ENCODE measurements at regions not wholly inside any gene's neighbourhood (a gene's known extent, or its start where the extent isn't known, plus 50 kb on each side); places are given as distances from the start of the nearest gene placed in this dataset.

- no peaks in the 10 kb centered on the region for H3K9me2 ChIP-seq (ENCODE audit: insufficient read depth)
- WGBS, 2 experiments (ENCODE audit: low coverage in 1 of 2, low lambda C conversion rate in 2 of 2, missing lambda C conversion rate in 2 of 2), result 47 to 49% methylated on average over 4 of the region's 4 CpGs
- in situ Hi-C loops (cut with MboI), result no loop called here
- DNase-seq, result peak; percentile 71
- no peaks in the 10 kb centered on the region for H3K79me2 ChIP-seq (ENCODE audit: insufficient read depth)
- peaks cover 20% of the 10 kb centered on the region for H3F3A ChIP-seq (ENCODE audit: insufficient read depth)
- no peaks in the 10 kb centered on the region for H3K27me3 ChIP-seq (replicated peaks; ENCODE audit: insufficient read depth)
- H3K36me3 ChIP-seq (ENCODE audit: low read depth), result no peaks in the 10 kb centered on the region
- H3K9me3 ChIP-seq (ENCODE audit: low read depth), result no peaks in the 10 kb centered on the region
- peak overlapping the region; percentile 56 for H3K4me3 ChIP-seq
- H3K27ac ChIP-seq, result peak overlapping the region; percentile 74
- TF ChIP-seq EZH2 (IDR thresholded peaks at IDR 0.05; ENCODE audit: insufficient read depth, poor library complexity, severe bottlenecking) (no peak), EZH2phosphoT487 (IDR thresholded peaks at IDR 0.05; ENCODE audit: insufficient read depth, low read depth) (no peak)
- H3K4me2 ChIP-seq (ENCODE audit: unreplicated experiment), result peak overlapping the region; percentile 76
- H3K4me1 ChIP-seq (ENCODE audit: insufficient read depth), result peaks cover 36% of the 10 kb centered on the region
- no peak overlapping the region for H2AFZ ChIP-seq
- peak overlapping the region; percentile 49 for H3K9ac ChIP-seq
- no peaks in the 10 kb centered on the region for H4K20me1 ChIP-seq (ENCODE audit: insufficient read depth)
These were observed 151.8 kb upstream of the STK17B start for GRCh38 chr2:196322973-196323810.

GRCh38 chr2:196324211-196324610, 152.8 kb upstream of the STK17B start:
- Histone ChIP-seq H3K27ac (peak overlapping the region; percentile 74), H3F3A (ENCODE audit: insufficient read depth) (peaks cover 20% of the 10 kb centered on the region), H3K27me3 (replicated peaks; ENCODE audit: insufficient read depth) (no peaks in the 10 kb centered on the region), H4K20me1 (ENCODE audit: insufficient read depth) (no peaks in the 10 kb centered on the region), H3K9ac (0 out of 2 replicates have a peak overlapping the region, but pooled peaks have one; percentile 7), H3K36me3 (ENCODE audit: low read depth) (no peaks in the 10 kb centered on the region), H3K4me2 (ENCODE audit: unreplicated experiment) (peak overlapping the region; percentile 76), H3K4me1 (ENCODE audit: insufficient read depth) (peaks cover 36% of the 10 kb centered on the region), H3K4me3 (0 out of 2 replicates have a peak overlapping the region, but pooled peaks have one; percentile 12), H2AFZ (no peak overlapping the region), H3K79me2 (ENCODE audit: insufficient read depth) (no peaks in the 10 kb centered on the region), H3K9me2 (ENCODE audit: insufficient read depth) (no peaks in the 10 kb centered on the region), H3K9me3 (ENCODE audit: low read depth) (no peaks in the 10 kb centered on the region)
- in situ Hi-C loops (cut with MboI), result no loop called here
- peak; percentile 83 for DNase-seq
- TF ChIP-seq EZH2 (IDR thresholded peaks at IDR 0.05; ENCODE audit: insufficient read depth, poor library complexity, severe bottlenecking) (no peak), EZH2phosphoT487 (IDR thresholded peaks at IDR 0.05; ENCODE audit: insufficient read depth, low read depth) (no peak)
- 2 to 6% methylated on average over 2 of the region's 2 CpGs for WGBS, 2 experiments (ENCODE audit: low coverage in 1 of 2, low lambda C conversion rate in 2 of 2, missing lambda C conversion rate in 2 of 2)

- in situ Hi-C loops (cut with MboI), result no loop called here
- Histone ChIP-seq H4K20me1 (ENCODE audit: insufficient read depth) (no peaks in the 10 kb centered on the region), H3K9me2 (ENCODE audit: insufficient read depth) (no peaks in the 10 kb centered on the region), H3K4me3 (no peak overlapping the region), H3K4me2 (ENCODE audit: unreplicated experiment) (no peak overlapping the region), H3K36me3 (ENCODE audit: low read depth) (no peaks in the 10 kb centered on the region), H2AFZ (no peak overlapping the region), H3K27ac (no peak overlapping the region), H3K9me3 (ENCODE audit: low read depth) (no peaks in the 10 kb centered on the region), H3K79me2 (ENCODE audit: insufficient read depth) (no peaks in the 10 kb centered on the region), H3K9ac (no peak overlapping the region), H3K27me3 (replicated peaks; ENCODE audit: insufficient read depth) (no peaks in the 10 kb centered on the region), H3F3A (ENCODE audit: insufficient read depth) (peaks cover 35% of the 10 kb centered on the region), H3K4me1 (ENCODE audit: insufficient read depth) (peaks cover 44% of the 10 kb centered on the region)
- TF ChIP-seq EZH2 (IDR thresholded peaks at IDR 0.05; ENCODE audit: insufficient read depth, poor library complexity, severe bottlenecking) (no peak), EZH2phosphoT487 (IDR thresholded peaks at IDR 0.05; ENCODE audit: insufficient read depth, low read depth) (no peak)
- no peak for DNase-seq
- WGBS, 2 experiments (ENCODE audit: low coverage in 1 of 2, low lambda C conversion rate in 2 of 2, missing lambda C conversion rate in 2 of 2), result 83 to 92% methylated on average over 3 of the region's 3 CpGs
These were observed 156.8 kb upstream of the STK17B start for GRCh38 chr2:196328088-196328680.

GRCh38 chr2:196329959-196330358, 158.6 kb upstream of the STK17B start:
- Histone ChIP-seq H3K9ac (no peak overlapping the region), H3F3A (ENCODE audit: insufficient read depth) (peaks cover 28% of the 10 kb centered on the region), H3K36me3 (ENCODE audit: low read depth) (no peaks in the 10 kb centered on the region), H3K4me3 (no peak overlapping the region), H3K27me3 (replicated peaks; ENCODE audit: insufficient read depth) (no peaks in the 10 kb centered on the region), H2AFZ (no peak overlapping the region), H3K9me3 (ENCODE audit: low read depth) (no peaks in the 10 kb centered on the region), H3K4me2 (ENCODE audit: unreplicated experiment) (no peak overlapping the region), H4K20me1 (ENCODE audit: insufficient read depth) (no peaks in the 10 kb centered on the region), H3K9me2 (ENCODE audit: insufficient read depth) (no peaks in the 10 kb centered on the region), H3K27ac (no peak overlapping the region), H3K4me1 (ENCODE audit: insufficient read depth) (peaks cover 31% of the 10 kb centered on the region), H3K79me2 (ENCODE audit: insufficient read depth) (no peaks in the 10 kb centered on the region)
- no peak for DNase-seq
- in situ Hi-C loops (cut with MboI), result no loop called here
- no peak for TF ChIP-seq EZH2phosphoT487 (IDR thresholded peaks at IDR 0.05; ENCODE audit: insufficient read depth, low read depth)
- TF ChIP-seq EZH2 (IDR thresholded peaks at IDR 0.05; ENCODE audit: insufficient read depth, poor library complexity, severe bottlenecking), result no peak
- 93 to 96% methylated on average over 2 of the region's 2 CpGs for WGBS, 2 experiments (ENCODE audit: low coverage in 1 of 2, low lambda C conversion rate in 2 of 2, missing lambda C conversion rate in 2 of 2)

Measured in GM23248 (cell line).